ENCODE measurements at regions not wholly inside any gene's neighbourhood (a gene's known extent, or its start where the extent isn't known, plus 50 kb on each side); places are given as distances from the start of the nearest gene placed in this dataset.
A peak's percentile ranks its signal among the peaks of the same experiment; 100 is the strongest.

- no peak overlapping the region for H3K27ac ChIP-seq
- H3K36me3 ChIP-seq, result no peaks in the 10 kb centered on the region
- peak in 1 of 2 donors; percentile 27 for DNase-seq (ENCODE audit: extremely low spot score in 2 of 2)
- H3K27me3 ChIP-seq, result no peaks in the 10 kb centered on the region
- intact Hi-C loops (cut with DNase I), result no loop called here
- H3K9me3 ChIP-seq, result no peaks in the 10 kb centered on the region
- TF ChIP-seq POLR2A (IDR thresholded peaks at IDR 0.05) (no peak), CTCF (IDR thresholded peaks at IDR 0.05) (peak; percentile 52 to 79 (median 62))
- H3K4me3 ChIP-seq, result no peak overlapping the region
- no peaks in the 10 kb centered on the region for H3K4me1 ChIP-seq
Observed at GRCh38 chr18:73842795-73843394, 304.7 kb downstream of the FBXO15 start.

DNA sequence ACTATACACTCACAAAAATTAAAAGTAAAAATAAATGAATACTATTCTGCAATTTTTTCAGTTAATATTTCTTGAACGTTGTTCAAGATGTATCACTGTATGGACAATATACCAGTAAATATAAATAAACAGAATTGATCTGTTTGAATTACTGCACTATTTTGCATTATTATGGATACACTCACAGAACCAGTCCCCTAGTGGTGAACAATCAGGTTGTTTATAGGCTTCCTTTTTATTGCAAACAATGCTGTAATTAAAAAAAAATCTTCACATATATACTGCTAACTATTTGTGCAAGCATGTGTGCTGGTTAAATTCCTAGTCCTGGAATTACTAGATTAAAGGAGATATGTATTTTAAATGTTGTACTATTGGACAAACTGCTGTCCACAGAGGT, 306.0 kb downstream of the FBXO15 start:
- no peak overlapping the region for H3K4me3 ChIP-seq
- H3K36me3 ChIP-seq, result no peaks in the 10 kb centered on the region
- H3K9me3 ChIP-seq, result no peaks in the 10 kb centered on the region
- intact Hi-C loops (cut with DNase I), result no loop called here
- no peak overlapping the region for H3K27ac ChIP-seq
- no peak for TF ChIP-seq CTCF (IDR thresholded peaks at IDR 0.05)
- no peak for DNase-seq (ENCODE audit: extremely low spot score in 2 of 2)
- no peaks in the 10 kb centered on the region for H3K27me3 ChIP-seq
- no peaks in the 10 kb centered on the region for H3K4me1 ChIP-seq

DNA sequence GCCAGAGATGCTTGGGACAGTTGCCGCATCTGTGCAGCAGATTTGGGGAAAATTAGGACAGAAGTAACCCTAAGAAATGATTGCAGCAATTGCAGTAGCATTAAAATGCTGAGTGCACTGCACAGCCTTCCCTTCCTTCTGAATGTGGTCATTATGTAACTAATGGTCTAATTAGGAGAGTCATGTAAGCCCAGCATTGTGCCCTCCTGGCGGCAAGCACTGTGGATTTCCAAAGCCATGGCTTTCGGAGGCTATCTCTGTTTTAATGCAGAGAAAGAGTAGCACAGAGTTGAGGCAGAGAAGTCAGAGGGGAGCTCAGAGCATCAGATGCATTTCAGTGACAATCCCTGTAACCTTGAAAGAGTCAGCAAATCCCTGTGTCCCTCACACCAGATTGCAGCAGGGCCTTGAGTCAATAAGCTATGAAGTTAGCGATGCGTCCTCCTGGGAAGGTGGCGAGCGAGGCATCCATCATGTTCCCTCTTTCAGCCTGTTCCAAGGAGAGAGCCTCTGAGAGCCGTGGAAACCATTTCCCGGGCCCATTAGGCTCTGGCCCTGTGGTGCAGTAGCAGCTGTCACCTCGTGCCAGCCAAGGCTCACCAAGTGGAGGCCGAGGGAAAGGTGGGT, 307.2 kb downstream of the FBXO15 start:
- DNase-seq (ENCODE audit: extremely low spot score in 2 of 2), result no peak
- Histone ChIP-seq H3K4me3 (no peak overlapping the region), H3K27me3 (no peaks in the 10 kb centered on the region), H3K9me3 (no peaks in the 10 kb centered on the region), H3K36me3 (no peaks in the 10 kb centered on the region), H3K4me1 (no peaks in the 10 kb centered on the region), H3K27ac (no peak overlapping the region)
- intact Hi-C loops (cut with DNase I), result no loop called here
- TF ChIP-seq POLR2AphosphoS5 (IDR thresholded peaks at IDR 0.05; ENCODE audit: insufficient read depth in 1 of 2, low read depth in 1 of 2) (no peak), POLR2A (IDR thresholded peaks at IDR 0.05) (no peak), CTCF (IDR thresholded peaks at IDR 0.05) (no peak)

GRCh38 chr18:73839441-73839840, 308.2 kb downstream of the FBXO15 start:
- no peaks in the 10 kb centered on the region for H3K36me3 ChIP-seq
- peak in 1 of 2 donors; percentile 37 for DNase-seq (ENCODE audit: extremely low spot score in 2 of 2)
- H3K27me3 ChIP-seq, result no peaks in the 10 kb centered on the region
- H3K4me3 ChIP-seq, result no peak overlapping the region
- H3K4me1 ChIP-seq, result no peaks in the 10 kb centered on the region
- TF ChIP-seq CTCF (IDR thresholded peaks at IDR 0.05), result no peak
- no peak overlapping the region for H3K27ac ChIP-seq
- intact Hi-C loops (cut with DNase I), result no loop called here
- H3K9me3 ChIP-seq, result no peaks in the 10 kb centered on the region

DNA sequence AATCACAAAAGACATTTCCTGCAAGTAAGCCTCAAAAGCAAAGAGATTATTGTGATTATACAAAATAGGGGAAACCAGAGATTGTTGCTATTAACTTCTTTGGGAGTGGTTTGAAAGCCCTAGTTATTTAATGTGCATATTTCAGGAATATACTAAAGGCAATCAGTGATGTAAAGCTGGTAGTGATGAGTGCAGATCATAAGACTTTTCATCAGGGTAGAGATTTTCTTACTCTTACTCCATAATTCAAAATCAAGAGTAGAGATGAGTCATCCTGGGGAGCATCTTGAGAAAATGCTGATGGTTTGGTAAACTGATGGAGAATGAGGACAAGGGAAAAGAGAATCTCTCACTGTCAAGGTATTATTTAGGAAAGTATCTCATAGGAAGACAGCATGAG, 309.5 kb downstream of the FBXO15 start:
- DNase-seq (ENCODE audit: extremely low spot score in 2 of 2), result no peak
- no peak for TF ChIP-seq CTCF (IDR thresholded peaks at IDR 0.05)
- no peak for TF ChIP-seq POLR2A (IDR thresholded peaks at IDR 0.05)
- TF ChIP-seq POLR2AphosphoS5 (IDR thresholded peaks at IDR 0.05; ENCODE audit: insufficient read depth in 1 of 2, low read depth in 1 of 2), result no peak
- intact Hi-C loops (cut with DNase I), result no loop called here

More for the DNA sequence above, 309.5 kb downstream of the FBXO15 start:
- Histone ChIP-seq H3K27me3 (no peaks in the 10 kb centered on the region), H3K4me1 (no peaks in the 10 kb centered on the region), H3K27ac (no peak overlapping the region), H3K4me3 (no peak overlapping the region), H3K9me3 (no peaks in the 10 kb centered on the region), H3K36me3 (no peaks in the 10 kb centered on the region)

Data from vagina (tissue), 2 donors.